ENCODE measurements at regions not wholly inside any gene's neighbourhood (a gene's known extent, or its start where the extent isn't known, plus 50 kb on each side); places are given as distances from the start of the nearest gene placed in this dataset.

DNA sequence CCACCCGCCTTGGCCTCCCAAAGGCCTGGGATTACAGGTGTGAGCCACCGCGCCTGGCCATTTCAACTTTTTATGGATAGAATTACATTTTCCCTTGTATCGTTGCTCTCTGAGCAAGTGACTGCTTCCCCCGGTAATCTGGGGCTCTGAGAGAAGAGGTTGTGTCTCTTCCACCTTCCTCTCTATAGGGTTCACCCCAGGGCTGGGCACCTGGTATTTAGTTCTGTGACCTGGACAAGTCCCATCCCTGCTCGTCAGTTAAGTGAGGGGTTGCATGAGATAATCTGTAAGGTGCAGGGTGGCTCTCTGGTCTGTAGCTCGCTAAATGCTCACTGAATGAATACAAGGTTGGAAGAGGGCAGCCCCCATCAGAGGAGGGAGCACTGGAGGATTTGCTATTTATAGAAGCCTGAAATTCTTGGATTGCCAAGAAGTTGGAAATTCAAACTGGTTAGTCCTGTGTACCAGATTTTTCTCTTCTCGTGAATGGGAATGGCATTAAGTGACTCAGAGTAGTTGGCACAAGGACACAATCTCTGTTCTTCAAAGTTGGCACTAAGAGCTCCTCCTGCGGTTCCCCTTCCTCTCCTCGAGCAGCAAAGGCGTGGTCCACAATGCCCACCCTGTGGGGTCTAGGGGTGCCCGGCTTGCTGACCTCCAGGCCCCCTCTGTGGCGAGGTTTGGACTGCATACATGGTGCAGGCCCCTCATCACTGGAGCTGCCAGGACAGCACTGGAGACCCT lies 68.1 kb upstream of the DLG1 start:
- POLR2A ChIA-PET, result no interaction called here
- H4K20me1 ChIP-seq (replicated peaks; ENCODE audit: control insufficient read depth, extremely low read depth, insufficient read depth, low read length), result no peaks in the 10 kb centered on the region
- no peak overlapping the region for H2AFZ ChIP-seq (ENCODE audit: low read depth, low read length)
- no TSS peak for BruUV-seq (replicated peaks)
- H3K9me3 ChIP-seq (replicated peaks; ENCODE audit: control insufficient read depth, insufficient read depth, low read length), result no peaks in the 10 kb centered on the region
- H3K9me1 ChIP-seq (replicated peaks; ENCODE audit: control insufficient read depth, extremely low read depth, insufficient read depth, low read length), result no peaks in the 10 kb centered on the region
- H3K27ac ChIP-seq (ENCODE audit: insufficient read depth, low read depth, low read length), result no peak overlapping the region
- dilution Hi-C loops (cut with MboI; ENCODE audit: extremely low pct_ligation_motif_present, low sequenced_read_pairs) (no loop called here), intact Hi-C loops (cut with micrococcal nuclease) (no loop called here)
- FAIRE-seq, result no peak
- no peaks in the 10 kb centered on the region for H3K36me3 ChIP-seq (ENCODE audit: control insufficient read depth in 2 of 2, extremely low read depth in 1 of 2, insufficient read depth in 2 of 2, low read length in 2 of 2)
- no peak overlapping the region for H3K4me2 ChIP-seq (ENCODE audit: insufficient read depth, low read length)
- TF ChIP-seq, protein P1, sequence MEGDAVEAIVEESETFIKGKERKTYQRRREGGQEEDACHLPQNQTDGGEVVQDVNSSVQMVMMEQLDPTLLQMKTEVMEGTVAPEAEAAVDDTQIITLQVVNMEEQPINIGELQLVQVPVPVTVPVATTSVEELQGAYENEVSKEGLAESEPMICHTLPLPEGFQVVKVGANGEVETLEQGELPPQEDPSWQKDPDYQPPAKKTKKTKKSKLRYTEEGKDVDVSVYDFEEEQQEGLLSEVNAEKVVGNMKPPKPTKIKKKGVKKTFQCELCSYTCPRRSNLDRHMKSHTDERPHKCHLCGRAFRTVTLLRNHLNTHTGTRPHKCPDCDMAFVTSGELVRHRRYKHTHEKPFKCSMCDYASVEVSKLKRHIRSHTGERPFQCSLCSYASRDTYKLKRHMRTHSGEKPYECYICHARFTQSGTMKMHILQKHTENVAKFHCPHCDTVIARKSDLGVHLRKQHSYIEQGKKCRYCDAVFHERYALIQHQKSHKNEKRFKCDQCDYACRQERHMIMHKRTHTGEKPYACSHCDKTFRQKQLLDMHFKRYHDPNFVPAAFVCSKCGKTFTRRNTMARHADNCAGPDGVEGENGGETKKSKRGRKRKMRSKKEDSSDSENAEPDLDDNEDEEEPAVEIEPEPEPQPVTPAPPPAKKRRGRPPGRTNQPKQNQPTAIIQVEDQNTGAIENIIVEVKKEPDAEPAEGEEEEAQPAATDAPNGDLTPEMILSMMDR (IDR thresholded peaks at IDR 0.05; ENCODE audit: extremely low read depth in 1 of 2, insufficient read depth in 1 of 2, low read depth in 1 of 2, low read length in 2 of 2), result no peak
- TF ChIP-seq EZH2 (IDR thresholded peaks at IDR 0.05; ENCODE audit: borderline replicate concordance, low read depth, low read length, severe bottlenecking) (no peak), POLR2A (IDR thresholded peaks at IDR 0.05; ENCODE audit: low read depth, low read length) (no peak), FOS (IDR thresholded peaks at IDR 0.05; ENCODE audit: borderline replicate concordance, insufficient read depth, low read length) (no peak), GATA2 (IDR thresholded peaks at IDR 0.05; ENCODE audit: insufficient read depth, insufficient read length, low read depth, low read length) (no peak), MYC (IDR thresholded peaks at IDR 0.05; ENCODE audit: low read depth, low read length) (no peak), JUN (IDR thresholded peaks at IDR 0.05; ENCODE audit: borderline replicate concordance, insufficient read depth, insufficient read length, low read depth) (no peak), POLR2AphosphoS5 (IDR thresholded peaks at IDR 0.05; ENCODE audit: insufficient read depth, low read depth, low read length) (no peak)
- TF ChIP-seq, protein P2, sequence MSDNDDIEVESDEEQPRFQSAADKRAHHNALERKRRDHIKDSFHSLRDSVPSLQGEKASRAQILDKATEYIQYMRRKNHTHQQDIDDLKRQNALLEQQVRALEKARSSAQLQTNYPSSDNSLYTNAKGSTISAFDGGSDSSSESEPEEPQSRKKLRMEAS (IDR thresholded peaks at IDR 0.05; ENCODE audit: insufficient read depth, insufficient read length), result no peak
- no peak overlapping the region for H3K4me3 ChIP-seq (replicated peaks in 1 of 3; ENCODE audit: insufficient read depth in 1 of 3, low read depth in 1 of 3, low read length in 3 of 3)
- H3K27me3 ChIP-seq (ENCODE audit: control insufficient read depth in 2 of 2, insufficient read depth in 2 of 2, low read length in 2 of 2), result peaks cover 2 to 6% of the 10 kb centered on the region in 2 experiments
- no peaks in the 10 kb centered on the region for H3K79me2 ChIP-seq (ENCODE audit: control insufficient read depth, insufficient read depth, low read length)
- CTCF ChIA-PET, result interaction anchor here (0.9 to 1.8 kb wide), 5 partner anchors 11 to 233 kb away, joined by 3 to 8 read pairs (median 4); no protein-coding TSS in a partner anchor
- no peak overlapping the region for H3K9ac ChIP-seq (replicated peaks; ENCODE audit: extremely low read depth, insufficient read depth, low read length)
- DNase-seq (ENCODE audit: low read depth, low spot score), result no peak
- H3K4me1 ChIP-seq (ENCODE audit: control insufficient read depth, extremely low read depth, insufficient read depth, low read length), result peaks cover 11% of the 10 kb centered on the region

Measured in endothelial cell of umbilical vein (primary cell).